PC-3 (cell line): ENCODE measurements at regions not wholly inside any gene's neighbourhood (a gene's known extent, or its start where the extent isn't known, plus 50 kb on each side); places are given as distances from the start of the nearest gene placed in this dataset.

Source experiments
- ATAC-seq: fragments of 200-7000 bp; cut with Tn5 transposase; 2 replicates; pipeline ENCODE4 v1.9.1; 2020; ENCODE audit warnings: mild to moderate bottlenecking, moderate library complexity
- BruUV-seq: library from RNA; stranded (reverse); fragments of 400-500 nt; replicated peaks from 2 replicates; lab custom pipeline; 2021; lab: Mats Ljungman, UMichigan
- CTCF ChIA-PET: fragments of 300-600 bp; sonication (Branson Sonifier 250); formaldehyde crosslinking; loops from one replicate; lab custom pipeline; 2022; ENCODE audit warnings: antibody characterized with exemption; lab: Charles Lee
- POLR2A ChIA-PET: fragments of 300-600 bp; sonication (Branson Sonifier 250); formaldehyde crosslinking; loops from one replicate; lab custom pipeline; 2022; ENCODE audit warnings: antibody characterized with exemption; ENCODE audit not compliant: unreplicated experiment; lab: Charles Lee
- DNase-seq: peaks from one replicate; pipeline ENCODE4 v3.0.0-alpha.2; 2015
- H2AFZ ChIP-seq: fragments of 300-600 bp; sonication (generic); 2 replicates; pipeline ENCODE4 v1.6.0; 2016; ENCODE audit warnings: antibody characterized with exemption, low read length
- H3F3A ChIP-seq: fragments of 300-600 bp; sonication (generic); one replicate; pipeline ENCODE4 v1.6.0; 2017; ENCODE audit warnings: antibody characterized with exemption, low read length, control low read depth, mild to moderate bottlenecking; ENCODE audit not compliant: unreplicated experiment
- H3K27ac ChIP-seq: fragments of 300-600 bp; sonication (generic); 2 replicates; pipeline ENCODE4 v1.5.1; 2016; ENCODE audit warnings: mild to moderate bottlenecking, low read length
- H3K27me3 ChIP-seq: fragments of 300-600 bp; sonication (generic); 2 replicates; pipeline ENCODE4 v1.6.1; 2016; ENCODE audit warnings: low read length, mixed read lengths
- H3K36me3 ChIP-seq: fragments of 300-600 bp; sonication (generic); 2 replicates; pipeline ENCODE4 v1.6.1; 2016; ENCODE audit warnings: low read depth, mixed run types, low read length, mixed read lengths
- H3K4me1 ChIP-seq: fragments of 300-600 bp; sonication (generic); 2 replicates; pipeline ENCODE4 v1.5.1; 2016; ENCODE audit warnings: low read length; ENCODE audit not compliant: insufficient read depth
- H3K4me2 ChIP-seq: fragments of 300-600 bp; sonication (generic); 2 replicates; pipeline ENCODE4 v1.6.0; 2016; ENCODE audit warnings: low read length
- H3K4me3 ChIP-seq: fragments of 300-600 bp; sonication (generic); 2 replicates; pipeline ENCODE4 v1.5.1; 2016; ENCODE audit warnings: mild to moderate bottlenecking, low read length, mixed read lengths
- H3K79me2 ChIP-seq: fragments of 300-600 bp; sonication (generic); 2 replicates; pipeline ENCODE4 v1.6.1; 2017; ENCODE audit warnings: low read length, mixed read lengths
- H3K9ac ChIP-seq: fragments of 300-600 bp; sonication (generic); 2 replicates; pipeline ENCODE4 v1.6.0; 2016; ENCODE audit warnings: mild to moderate bottlenecking, low read length
- H3K9me2 ChIP-seq: fragments of 300-600 bp; sonication (generic); replicated peaks from 2 replicates; pipeline ENCODE4 v1.6.1; 2016; ENCODE audit warnings: mixed run types, low read length, mixed read lengths
- H3K9me3 ChIP-seq: fragments of 300-600 bp; sonication (generic); 2 replicates; pipeline ENCODE4 v1.6.1; 2016; ENCODE audit warnings: low read length, mixed read lengths
- H4K20me1 ChIP-seq: fragments of 300-600 bp; sonication (generic); 2 replicates; pipeline ENCODE4 v1.6.1; 2016; ENCODE audit warnings: low read length, mixed read lengths
- CTCF ChIP-seq: fragments of 300-600 bp; sonication (generic); conservative IDR thresholded peaks from 2 replicates; pipeline ENCODE4 v1.5.1; 2017; ENCODE audit warnings: antibody characterized with exemption, low read depth, mild to moderate bottlenecking, low read length
- EZH2 ChIP-seq: fragments of 300-600 bp; sonication (generic); IDR thresholded peaks from one replicate; pipeline ENCODE4 v1.6.1; 2017; ENCODE audit warnings: antibody characterized with exemption, mild to moderate bottlenecking, low read length; ENCODE audit not compliant: unreplicated experiment
- EZH2phosphoT487 ChIP-seq: fragments of 300-600 bp; sonication (generic); IDR thresholded peaks from 2 replicates; pipeline ENCODE4 v1.6.1; 2018; ENCODE audit warnings: mild to moderate bottlenecking, antibody characterized with exemption, low read length, borderline replicate concordance
- intact Hi-C: fragments of 100-400 bp; cut with micrococcal nuclease; formaldehyde crosslinking; loops from 2 replicates; pipeline ENCODE4 v1.9.0; 2023

GRCh38 chr11:30153008-30153407, 77.8 kb upstream of the FSHB start:
- H3K36me3 ChIP-seq, result no peaks in the 10 kb centered on the region
- BruUV-seq, result no TSS peak
- no peaks in the 10 kb centered on the region for H4K20me1 ChIP-seq
- H3K9me3 ChIP-seq, result no peaks in the 10 kb centered on the region
- ChIA-PET CTCF (no interaction called here), POLR2A (no interaction called here)
- H3K27me3 ChIP-seq, result no peaks in the 10 kb centered on the region
- H3K27ac ChIP-seq, result no peak overlapping the region
- H3F3A ChIP-seq, result no peaks in the 10 kb centered on the region
- no peak overlapping the region for H2AFZ ChIP-seq
- intact Hi-C loops, result no loop called here
- H3K9me2 ChIP-seq, result no peaks in the 10 kb centered on the region
- H3K9ac ChIP-seq, result no peak overlapping the region
- no peak overlapping the region for H3K4me2 ChIP-seq
- DNase-seq, result no peak
- ATAC-seq, result no peak
- no peak overlapping the region for H3K4me3 ChIP-seq
- TF ChIP-seq EZH2phosphoT487 (no peak), CTCF (no peak), EZH2 (no peak)
- no peaks in the 10 kb centered on the region for H3K4me1 ChIP-seq
- H3K79me2 ChIP-seq, result no peaks in the 10 kb centered on the region

GRCh38 chr11:30155428-30155827, 75.4 kb upstream of the FSHB start:
- DNase-seq, result no peak
- no peak overlapping the region for H2AFZ ChIP-seq
- H3K4me1 ChIP-seq, result no peaks in the 10 kb centered on the region
- no peak overlapping the region for H3K27ac ChIP-seq
- no peak for ATAC-seq
- POLR2A ChIA-PET, result no interaction called here
- intact Hi-C loops, result no loop called here
- no peaks in the 10 kb centered on the region for H3K9me2 ChIP-seq
- H3K4me3 ChIP-seq, result no peak overlapping the region
- no peaks in the 10 kb centered on the region for H4K20me1 ChIP-seq
- no TSS peak for BruUV-seq
- H3K36me3 ChIP-seq, result no peaks in the 10 kb centered on the region
- TF ChIP-seq EZH2 (no peak), CTCF (no peak), EZH2phosphoT487 (no peak)
- no peak overlapping the region for H3K9ac ChIP-seq
- no peaks in the 10 kb centered on the region for H3K9me3 ChIP-seq
- CTCF ChIA-PET, result no interaction called here
- no peaks in the 10 kb centered on the region for H3F3A ChIP-seq
- H3K4me2 ChIP-seq, result no peak overlapping the region
- no peaks in the 10 kb centered on the region; the same call in 1 of the 2 replicates for H3K27me3 ChIP-seq
- no peaks in the 10 kb centered on the region for H3K79me2 ChIP-seq

GRCh38 chr11:30159546-30159945, 71.3 kb upstream of the FSHB start:
- DNase-seq (no peak), ATAC-seq (no peak)
- Histone ChIP-seq H3K27ac (no peak overlapping the region), H4K20me1 (no peaks in the 10 kb centered on the region), H3K4me2 (no peak overlapping the region), H3F3A (no peaks in the 10 kb centered on the region), H2AFZ (no peak overlapping the region), H3K9me2 (no peaks in the 10 kb centered on the region), H3K9me3 (no peaks in the 10 kb centered on the region), H3K27me3 (no peaks in the 10 kb centered on the region; the same call in 1 of the 2 replicates), H3K9ac (no peak overlapping the region), H3K4me3 (no peak overlapping the region), H3K79me2 (no peaks in the 10 kb centered on the region), H3K36me3 (no peaks in the 10 kb centered on the region), H3K4me1 (no peaks in the 10 kb centered on the region)
- ChIA-PET POLR2A (no interaction called here), CTCF (no interaction called here)
- no TSS peak for BruUV-seq
- no peak for TF ChIP-seq EZH2phosphoT487
- TF ChIP-seq EZH2, result no peak
- intact Hi-C loops, result no loop called here
